Ishikawa (cell line): ENCODE measurements at regions not wholly inside any gene's neighbourhood (a gene's known extent, or its start where the extent isn't known, plus 50 kb on each side); places are given as distances from the start of the nearest gene placed in this dataset.

Experiments used
- CEBPB ChIP-seq: IDR thresholded peaks from 2 replicates; pipeline ENCODE4 v1.6.1; 2012
- EGR1 ChIP-seq: IDR thresholded peaks from 2 replicates; pipeline ENCODE4 v1.6.1; 2012
- EP300 ChIP-seq: IDR thresholded peaks from 2 replicates; pipeline ENCODE4 v1.6.1; 2012; ENCODE audit warnings: borderline replicate concordance
- RAD21 ChIP-seq: IDR thresholded peaks from 2 replicates; pipeline ENCODE4 v1.6.1; 2012; ENCODE audit warnings: low read depth
- TEAD4 ChIP-seq: IDR thresholded peaks from 2 replicates; pipeline ENCODE4 v1.6.1; 2012

DNA sequence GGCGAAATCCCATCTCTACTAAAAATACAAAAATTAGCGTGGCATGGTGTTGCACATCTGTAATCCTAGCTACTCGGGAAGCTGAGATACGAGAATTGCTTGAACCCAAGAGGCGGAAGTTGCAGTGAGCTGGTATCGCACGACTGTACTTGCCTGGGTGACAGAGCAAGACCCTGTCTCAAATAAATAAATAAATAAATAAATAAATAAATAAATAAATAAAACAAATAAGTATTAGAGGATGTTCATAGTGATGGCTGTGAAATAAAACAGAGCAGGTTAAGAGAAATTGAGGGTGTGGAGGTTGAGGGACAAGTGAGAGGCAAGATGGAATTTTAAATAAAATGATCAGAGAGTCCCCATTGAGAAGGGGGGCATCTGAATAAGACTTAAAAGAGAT lies 124.7 kb upstream of the DST start:
- TF ChIP-seq RAD21 (no peak), CEBPB (no peak), EP300 (no peak), EGR1 (no peak), TEAD4 (no peak)
